MM.1S (cell line): ENCODE measurements at regions not wholly inside any gene's neighbourhood (a gene's known extent, or its start where the extent isn't known, plus 50 kb on each side); places are given as distances from the start of the nearest gene placed in this dataset.

Experiments used
- CTCF ChIP-seq: fragments of 300-600 bp; sonication (generic); IDR thresholded peaks from 2 replicates; pipeline ENCODE4 v1.5.1; 2016; ENCODE audit warnings: antibody characterized with exemption, low read length, mixed read lengths
- EZH2 ChIP-seq: fragments of 300-600 bp; sonication (generic); optimal IDR thresholded peaks from 2 replicates; pipeline ENCODE3; 2017; ENCODE audit warnings: low read depth, mild to moderate bottlenecking, antibody characterized with exemption, low read length, mixed read lengths

DNA sequence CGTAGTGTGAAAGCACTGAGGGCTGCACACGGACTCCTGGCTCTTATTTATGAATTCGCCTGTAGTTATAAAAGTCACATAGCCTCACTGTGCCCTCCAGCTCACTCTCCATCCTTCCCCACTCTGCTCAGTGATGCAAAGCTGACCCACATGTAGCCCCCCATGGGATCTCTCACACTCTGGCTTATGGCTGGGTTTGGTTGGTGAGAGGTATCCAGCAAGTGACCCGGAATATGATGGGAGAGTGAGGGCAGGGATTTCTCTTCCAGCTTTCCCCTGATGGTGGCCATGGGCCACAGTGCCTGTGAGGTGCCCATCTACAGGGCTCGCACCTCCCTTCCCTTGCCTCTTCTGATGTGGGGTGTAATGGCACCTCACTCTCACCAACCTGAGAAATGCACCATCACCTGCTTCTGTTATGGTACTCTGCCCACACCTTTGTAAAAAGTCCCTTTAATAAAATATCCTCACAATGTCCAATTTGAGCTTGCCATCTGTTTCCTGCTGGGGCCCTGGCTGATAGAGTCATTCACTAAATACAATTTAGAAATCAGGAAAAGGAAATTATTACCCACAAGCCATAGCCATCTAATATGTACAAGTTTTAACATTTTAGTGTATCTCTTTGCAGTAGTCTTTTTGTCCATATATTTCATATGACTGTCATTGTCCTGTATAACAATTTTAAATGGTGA lies 93.6 kb downstream of the SCN11A start:
- TF ChIP-seq CTCF: no peak
- TF ChIP-seq EZH2: no peak
